HEK293 (cell line): ENCODE measurements at regions not wholly inside any gene's neighbourhood (a gene's known extent, or its start where the extent isn't known, plus 50 kb on each side); places are given as distances from the start of the nearest gene placed in this dataset.

Experiments
- CTCF ChIA-PET: fragments of 350-600 bp; formaldehyde crosslinking; extraction: SDS; loops from one replicate; lab custom pipeline; 2021; ENCODE audit warnings: antibody characterized with exemption; lab: Yijun Ruan, JAX
- POLR2A ChIA-PET: fragments of 300-600 bp; formaldehyde crosslinking; extraction: SDS; loops from one replicate; lab custom pipeline; 2020; ENCODE audit warnings: antibody characterized with exemption, inconsistent platforms; lab: Yijun Ruan, JAX
- H3K27ac ChIP-seq: fragments of 200-500 bp; sonication (Bioruptor generic); 2 replicates; pipeline ENCODE4 v1.5.1; 2014; ENCODE audit warnings: low read depth, low read length, control low read depth, inconsistent platforms; ENCODE audit errors: extremely low read depth
- H3K36me3 ChIP-seq, 2 experiments: fragments of 200-500 bp in 1 of 2; sonication (Bioruptor generic) in 1 of 2; 1 replicate in 1 of 2; 2 replicates in 1 of 2; pipeline ENCODE4 v1.5.1; 2014 to 2017; ENCODE audit warnings: inconsistent platforms in 2 of 2, low read length in 2 of 2; ENCODE audit not compliant: control insufficient read depth in 2 of 2, insufficient read depth in 1 of 2
- H3K4me1 ChIP-seq: fragments of 200-500 bp; sonication (Bioruptor generic); 2 replicates; pipeline ENCODE4 v1.5.1; 2014; ENCODE audit warnings: mild to moderate bottlenecking, low read length, inconsistent platforms; ENCODE audit not compliant: control insufficient read depth, insufficient read depth
- H3K4me3 ChIP-seq: 2 replicates; pipeline ENCODE4 v1.5.1; 2011; ENCODE audit warnings: low read depth, mild to moderate bottlenecking, control low read depth, low read length, moderate library complexity
- H3K9me3 ChIP-seq: fragments of 200-500 bp; sonication (Bioruptor generic); 2 replicates; pipeline ENCODE4 v1.5.1; 2014; ENCODE audit warnings: low read depth, low read length, inconsistent platforms; ENCODE audit not compliant: control insufficient read depth, insufficient read depth
- GLIS2 ChIP-seq: fragments of 450-650 bp; formaldehyde crosslinking; IDR thresholded peaks from 2 replicates; pipeline ENCODE4 v1.5.1; 2016; ENCODE audit warnings: missing biosample characterization, missing genetic modification characterization
- IKZF3 ChIP-seq: fragments of 450-650 bp; IDR thresholded peaks from 2 replicates; pipeline ENCODE4 v1.5.0; 2018; ENCODE audit warnings: missing biosample characterization, mild to moderate bottlenecking, missing genetic modification characterization, moderate library complexity
- KLF8 ChIP-seq: fragments of 450-650 bp; formaldehyde crosslinking; IDR thresholded peaks from 2 replicates; pipeline ENCODE4 v1.5.1; 2016; ENCODE audit warnings: missing biosample characterization, missing genetic modification characterization
- MEIS1 ChIP-seq: sonication (generic); formaldehyde crosslinking; IDR thresholded peaks from 2 replicates; pipeline ENCODE4 v1.8.1; 2022; ENCODE audit warnings: missing genetic modification reagents, mild to moderate bottlenecking, borderline replicate concordance
- MZF1 ChIP-seq: fragments of 450-650 bp; formaldehyde crosslinking; IDR thresholded peaks from 2 replicates; pipeline ENCODE4 v1.5.1; 2017; ENCODE audit warnings: missing biosample characterization, missing genetic modification characterization, borderline replicate concordance
- OVOL3 ChIP-seq: fragments of 450-650 bp; formaldehyde crosslinking; IDR thresholded peaks from 2 replicates; pipeline ENCODE4 v1.5.1; 2016; ENCODE audit warnings: missing biosample characterization, missing genetic modification characterization
- PATZ1 ChIP-seq: fragments of 450-650 bp; formaldehyde crosslinking; IDR thresholded peaks from 2 replicates; pipeline ENCODE4 v1.5.1; 2016; ENCODE audit warnings: missing biosample characterization, missing genetic modification characterization
- SCRT1 ChIP-seq: fragments of 450-650 bp; formaldehyde crosslinking; IDR thresholded peaks from 2 replicates; pipeline ENCODE4 v1.5.1; 2016; ENCODE audit warnings: missing biosample characterization, missing genetic modification characterization, borderline replicate concordance
- ZBTB11 ChIP-seq: fragments of 450-650 bp; formaldehyde crosslinking; conservative IDR thresholded peaks from 2 replicates; pipeline ENCODE4 v1.5.1; 2016; ENCODE audit warnings: low read depth, missing biosample characterization, missing genetic modification characterization
- ZFHX2 ChIP-seq: fragments of 450-650 bp; formaldehyde crosslinking; conservative IDR thresholded peaks from 2 replicates; pipeline ENCODE4 v1.5.1; 2016; ENCODE audit warnings: missing biosample characterization, missing genetic modification characterization
- ZNF112 ChIP-seq: fragments of 450-650 bp; formaldehyde crosslinking; IDR thresholded peaks from 2 replicates; pipeline ENCODE4 v1.5.0; 2017; ENCODE audit warnings: missing biosample characterization, missing genetic modification characterization
- ZNF24 ChIP-seq: fragments of 450-650 bp; formaldehyde crosslinking; IDR thresholded peaks from 2 replicates; pipeline ENCODE4 v1.5.1; 2016; ENCODE audit warnings: missing biosample characterization, missing genetic modification characterization
- ZNF311 ChIP-seq: fragments of 450-650 bp; formaldehyde crosslinking; IDR thresholded peaks from 2 replicates; pipeline ENCODE4 v1.5.1; 2017; ENCODE audit warnings: missing biosample characterization, missing genetic modification characterization, borderline replicate concordance
- ZNF350 ChIP-seq: fragments of 450-650 bp; formaldehyde crosslinking; IDR thresholded peaks from 2 replicates; pipeline ENCODE4 v1.5.0; 2017; ENCODE audit warnings: missing biosample characterization, mild to moderate bottlenecking, missing genetic modification characterization
- ZNF394 ChIP-seq: fragments of 450-650 bp; formaldehyde crosslinking; IDR thresholded peaks from 2 replicates; pipeline ENCODE4 v1.5.1; 2016; ENCODE audit warnings: missing biosample characterization, missing genetic modification characterization, mild to moderate bottlenecking, moderate library complexity, borderline replicate concordance
- ZNF416 ChIP-seq: fragments of 450-650 bp; formaldehyde crosslinking; IDR thresholded peaks from 2 replicates; pipeline ENCODE4 v1.5.1; 2016; ENCODE audit warnings: missing biosample characterization, missing genetic modification characterization
- ZNF48 ChIP-seq: fragments of 450-650 bp; formaldehyde crosslinking; IDR thresholded peaks from 2 replicates; pipeline ENCODE4 v1.5.1; 2016; ENCODE audit warnings: missing biosample characterization, missing genetic modification characterization
- ZNF555 ChIP-seq: fragments of 450-650 bp; formaldehyde crosslinking; conservative IDR thresholded peaks from 2 replicates; pipeline ENCODE4 v1.5.1; 2017; ENCODE audit warnings: missing biosample characterization, mild to moderate bottlenecking, missing genetic modification characterization, inconsistent platforms
- ZNF664 ChIP-seq: fragments of 450-650 bp; formaldehyde crosslinking; IDR thresholded peaks from 2 replicates; pipeline ENCODE4 v1.5.1; 2016; ENCODE audit warnings: missing biosample characterization, missing genetic modification characterization
- ZNF830 ChIP-seq: fragments of 450-650 bp; IDR thresholded peaks from 2 replicates; pipeline ENCODE4 v1.5.0; 2018; ENCODE audit warnings: missing biosample characterization, missing genetic modification characterization, low read depth, mild to moderate bottlenecking, moderate library complexity
- ZSCAN23 ChIP-seq: fragments of 450-650 bp; formaldehyde crosslinking; IDR thresholded peaks from 2 replicates; pipeline ENCODE4 v1.5.1; 2016; ENCODE audit warnings: missing biosample characterization, missing genetic modification characterization

- POLR2A ChIA-PET: no interaction called here
Measured at GRCh38 chr1:83559129-83559840, 439.6 kb downstream of the TTLL7 start.

GRCh38 chr1:83555871-83556270 lies 443.1 kb downstream of the TTLL7 start:
- H3K4me3 ChIP-seq: no peak overlapping the region

More at GRCh38 chr1:83559129-83559840, 439.6 kb downstream of the TTLL7 start:
- CTCF ChIA-PET: no interaction called here
- Histone ChIP-seq H3K27ac (no peak overlapping the region), H3K4me1 (no peaks in the 10 kb centered on the region)
- TF ChIP-seq ZSCAN23 (tag by site-specific recombination) (no peak), ZNF555 (tag by site-specific recombination) (no peak), MZF1 (tag by site-specific recombination) (no peak), MEIS1 (CRISPR knock-in tag) (no peak), ZBTB11 (tag by site-specific recombination) (no peak), ZNF24 (no peak), SCRT1 (tag by site-specific recombination) (no peak), ZNF664 (tag by site-specific recombination) (no peak), PATZ1 (no peak), ZNF48 (tag by site-specific recombination) (no peak), OVOL3 (no peak), IKZF3 (tag by site-specific recombination) (no peak), ZNF311 (no peak), ZNF394 (tag by site-specific recombination) (no peak), ZNF350 (tag by site-specific recombination) (no peak), ZNF112 (tag by site-specific recombination) (no peak), ZFHX2 (tag by site-specific recombination) (no peak), KLF8 (tag by site-specific recombination) (no peak)
- TF ChIP-seq, all 188 proteins: peak for 0
- Histone ChIP-seq H3K4me3 (no peak overlapping the region), H3K9me3 (no peaks in the 10 kb centered on the region), H3K36me3 (no peaks in the 10 kb centered on the region)

More at GRCh38 chr1:83555871-83556270, 443.1 kb downstream of the TTLL7 start:
- H3K36me3 ChIP-seq: no peaks in the 10 kb centered on the region
- no peak for TF ChIP-seq GLIS2
- TF ChIP-seq ZNF416 (tag by site-specific recombination): no peak
- no peak for TF ChIP-seq ZNF830
- TF ChIP-seq, all 188 proteins: peak for 0
- Histone ChIP-seq H3K27ac (no peak overlapping the region), H3K4me1 (no peaks in the 10 kb centered on the region), H3K9me3 (no peaks in the 10 kb centered on the region)
- ChIA-PET CTCF (no interaction called here), POLR2A (no interaction called here)
